Central memory CD8-positive, alpha-beta T cell (primary cell): ENCODE measurements at regions not wholly inside any gene's neighbourhood (a gene's known extent, or its start where the extent isn't known, plus 50 kb on each side); places are given as distances from the start of the nearest gene placed in this dataset.

Experiments
- ATAC-seq: fragments of 150-1000 bp; cut with Tn5 transposase; replicated peaks from 2 replicates; pipeline ENCODE4 v1.10.0; 2022; ENCODE audit warnings: mild to moderate bottlenecking, moderate FRiP score, moderate number of reproducible peaks; ENCODE audit not compliant: poor library complexity, severe bottlenecking; ENCODE audit errors: extremely low read depth
- DNase-seq, 2 donors: peaks; one replicate each; pipeline ENCODE4 v3.0.0; 2021; ENCODE audit warnings: low spot score in 2 of 2
- H3K27ac Mint-ChIP-seq: one replicate; pipeline ENCODE4 v1.8.0; 2022; ENCODE audit warnings: low read depth, mild to moderate bottlenecking, moderate library complexity, mixed read lengths
- H3K27me3 Mint-ChIP-seq: one replicate; pipeline ENCODE4 v1.8.0; 2022; ENCODE audit warnings: mixed read lengths
- H3K36me3 Mint-ChIP-seq: one replicate; pipeline ENCODE4 v1.8.0; 2022; ENCODE audit warnings: mild to moderate bottlenecking, moderate library complexity, mixed read lengths; ENCODE audit not compliant: insufficient read depth
- H3K4me1 Mint-ChIP-seq: one replicate; pipeline ENCODE4 v1.8.0; 2022; ENCODE audit warnings: mixed read lengths
- H3K4me3 Mint-ChIP-seq: one replicate; pipeline ENCODE4 v1.8.0; 2022; ENCODE audit warnings: mild to moderate bottlenecking, moderate library complexity, mixed read lengths
- H3K9me3 Mint-ChIP-seq: one replicate; pipeline ENCODE4 v1.8.0; 2022; ENCODE audit warnings: mixed read lengths

- Mint-ChIP-seq H3K27me3 (no peaks in the 10 kb centered on the region), H3K4me3 (no peak overlapping the region), H3K4me1 (no peaks in the 10 kb centered on the region), H3K9me3 (no peaks in the 10 kb centered on the region), H3K27ac (no peak overlapping the region), H3K36me3 (no peaks in the 10 kb centered on the region)
- ATAC-seq (no peak), DNase-seq (no peak)
Measured at GRCh38 chr2:128874608-128875007, 555.9 kb upstream of the HS6ST1 start.

- ATAC-seq, result no peak
- Mint-ChIP-seq H3K9me3 (no peaks in the 10 kb centered on the region), H3K27ac (no peak overlapping the region), H3K36me3 (no peaks in the 10 kb centered on the region), H3K27me3 (no peaks in the 10 kb centered on the region), H3K4me1 (no peaks in the 10 kb centered on the region), H3K4me3 (no peak overlapping the region)
- no peak for DNase-seq
Measured at GRCh38 chr2:128876986-128877983, 558.6 kb upstream of the HS6ST1 start.

GRCh38 chr2:128879161-128879560 lies 560.5 kb upstream of the HS6ST1 start:
- no peaks in the 10 kb centered on the region for H3K9me3 Mint-ChIP-seq
- DNase-seq (no peak), ATAC-seq (no peak)
- H3K4me1 Mint-ChIP-seq, result no peaks in the 10 kb centered on the region
- H3K4me3 Mint-ChIP-seq, result no peak overlapping the region
- H3K27ac Mint-ChIP-seq, result no peak overlapping the region
- no peaks in the 10 kb centered on the region for H3K27me3 Mint-ChIP-seq
- H3K36me3 Mint-ChIP-seq, result no peaks in the 10 kb centered on the region

- Mint-ChIP-seq H3K27me3 (no peaks in the 10 kb centered on the region), H3K4me1 (no peaks in the 10 kb centered on the region), H3K4me3 (no peak overlapping the region), H3K27ac (no peak overlapping the region), H3K36me3 (no peaks in the 10 kb centered on the region), H3K9me3 (peaks cover 10% of the 10 kb centered on the region)
- DNase-seq (no peak), ATAC-seq (no peak)
Measured at GRCh38 chr2:128894896-128895295, 576.2 kb upstream of the HS6ST1 start.

GRCh38 chr2:128901572-128902391 lies 583.1 kb upstream of the HS6ST1 start:
- no peaks in the 10 kb centered on the region for H3K27me3 Mint-ChIP-seq
- no peaks in the 10 kb centered on the region for H3K9me3 Mint-ChIP-seq
- H3K27ac Mint-ChIP-seq, result no peak overlapping the region
- no peaks in the 10 kb centered on the region for H3K36me3 Mint-ChIP-seq
- no peaks in the 10 kb centered on the region for H3K4me1 Mint-ChIP-seq
- ATAC-seq, result no peak
- DNase-seq, result no peak
- H3K4me3 Mint-ChIP-seq, result no peak overlapping the region

- ATAC-seq (no peak), DNase-seq (no peak)
- H3K9me3 Mint-ChIP-seq, result no peaks in the 10 kb centered on the region
- H3K4me3 Mint-ChIP-seq, result no peak overlapping the region
- H3K27ac Mint-ChIP-seq, result no peak overlapping the region
- no peaks in the 10 kb centered on the region for H3K36me3 Mint-ChIP-seq
- H3K27me3 Mint-ChIP-seq, result no peaks in the 10 kb centered on the region
- no peaks in the 10 kb centered on the region for H3K4me1 Mint-ChIP-seq
Measured at GRCh38 chr2:128903637-128904036, 585.0 kb upstream of the HS6ST1 start.

GRCh38 chr2:128911276-128911675 lies 592.6 kb upstream of the HS6ST1 start:
- no peaks in the 10 kb centered on the region for H3K9me3 Mint-ChIP-seq
- no peak overlapping the region for H3K27ac Mint-ChIP-seq
- H3K36me3 Mint-ChIP-seq, result no peaks in the 10 kb centered on the region
- ATAC-seq (no peak), DNase-seq (no peak)
- no peaks in the 10 kb centered on the region for H3K4me1 Mint-ChIP-seq
- H3K27me3 Mint-ChIP-seq, result no peaks in the 10 kb centered on the region
- H3K4me3 Mint-ChIP-seq, result no peak overlapping the region

- Mint-ChIP-seq H3K27ac (no peak overlapping the region), H3K4me1 (no peaks in the 10 kb centered on the region), H3K4me3 (no peak overlapping the region), H3K9me3 (peaks cover 4% of the 10 kb centered on the region), H3K27me3 (no peaks in the 10 kb centered on the region), H3K36me3 (no peaks in the 10 kb centered on the region)
- DNase-seq (no peak), ATAC-seq (no peak)
Measured at GRCh38 chr2:128914320-128914719, 595.7 kb upstream of the HS6ST1 start.

GRCh38 chr2:128921751-128922150 lies 603.1 kb upstream of the HS6ST1 start:
- H3K27ac Mint-ChIP-seq, result no peak overlapping the region
- H3K4me3 Mint-ChIP-seq, result no peak overlapping the region
- peaks cover 12% of the 10 kb centered on the region for H3K27me3 Mint-ChIP-seq
- H3K9me3 Mint-ChIP-seq, result peaks cover 16% of the 10 kb centered on the region
- no peak for ATAC-seq
- H3K36me3 Mint-ChIP-seq, result no peaks in the 10 kb centered on the region
- DNase-seq, result no peak
- H3K4me1 Mint-ChIP-seq, result no peaks in the 10 kb centered on the region

GRCh38 chr2:128922154-128922553 lies 603.5 kb upstream of the HS6ST1 start:
- Mint-ChIP-seq H3K4me1 (no peaks in the 10 kb centered on the region), H3K27ac (no peak overlapping the region), H3K9me3 (peaks cover 16% of the 10 kb centered on the region), H3K36me3 (no peaks in the 10 kb centered on the region), H3K4me3 (no peak overlapping the region), H3K27me3 (peaks cover 12% of the 10 kb centered on the region)
- ATAC-seq, result no peak
- no peak for DNase-seq

GRCh38 chr2:128925631-128926030 lies 607.0 kb upstream of the HS6ST1 start:
- no peak overlapping the region for H3K4me3 Mint-ChIP-seq
- H3K27me3 Mint-ChIP-seq, result peaks cover 12% of the 10 kb centered on the region
- H3K4me1 Mint-ChIP-seq, result no peaks in the 10 kb centered on the region
- H3K36me3 Mint-ChIP-seq, result no peaks in the 10 kb centered on the region
- ATAC-seq, result no peak
- DNase-seq, result no peak
- peaks cover 10% of the 10 kb centered on the region for H3K9me3 Mint-ChIP-seq
- H3K27ac Mint-ChIP-seq, result no peak overlapping the region

- H3K27ac Mint-ChIP-seq, result no peak overlapping the region
- H3K4me3 Mint-ChIP-seq, result no peak overlapping the region
Measured at GRCh38 chr2:128930101-128930500, 611.4 kb upstream of the HS6ST1 start.

GRCh38 chr2:128940378-128940777 lies 621.7 kb upstream of the HS6ST1 start:
- ATAC-seq (no peak), DNase-seq (no peak)
- no peaks in the 10 kb centered on the region for H3K27me3 Mint-ChIP-seq
- no peak overlapping the region for H3K4me3 Mint-ChIP-seq
- no peak overlapping the region for H3K27ac Mint-ChIP-seq
- H3K9me3 Mint-ChIP-seq, result peaks cover 6% of the 10 kb centered on the region
- H3K36me3 Mint-ChIP-seq, result no peaks in the 10 kb centered on the region
- no peaks in the 10 kb centered on the region for H3K4me1 Mint-ChIP-seq

More at GRCh38 chr2:128930101-128930500, 611.4 kb upstream of the HS6ST1 start:
- no peaks in the 10 kb centered on the region for H3K9me3 Mint-ChIP-seq
- ATAC-seq, result no peak
- DNase-seq, result no peak
- H3K4me1 Mint-ChIP-seq, result no peaks in the 10 kb centered on the region
- H3K36me3 Mint-ChIP-seq, result no peaks in the 10 kb centered on the region
- H3K27me3 Mint-ChIP-seq, result no peaks in the 10 kb centered on the region
